Osteoblast (primary cell): ENCODE measurements at regions not wholly inside any gene's neighbourhood (a gene's known extent, or its start where the extent isn't known, plus 50 kb on each side); places are given as distances from the start of the nearest gene placed in this dataset.

Source experiments
- DNase-seq: peaks from one replicate; pipeline ENCODE4 v3.0.0; 2011; ENCODE audit warnings: low spot score, mixed read lengths; ENCODE audit not compliant: insufficient read length; ENCODE audit errors: missing footprints
- H2AFZ ChIP-seq: 2 replicates; pipeline ENCODE4 v1.6.0; 2011; ENCODE audit warnings: mild to moderate bottlenecking, low read length
- H3K27ac ChIP-seq: 2 replicates; pipeline ENCODE4 v1.5.1; 2011; ENCODE audit warnings: mild to moderate bottlenecking, low read depth, low read length, moderate library complexity
- H3K27me3 ChIP-seq: 2 replicates; pipeline ENCODE4 v1.6.0; 2012; ENCODE audit warnings: mild to moderate bottlenecking, control low read depth, inconsistent platforms, low read length, moderate library complexity; ENCODE audit not compliant: insufficient read depth
- H3K36me3 ChIP-seq: 2 replicates; pipeline ENCODE4 v1.5.1; 2011; ENCODE audit warnings: mild to moderate bottlenecking, low read length, control low read depth, moderate library complexity; ENCODE audit not compliant: insufficient read depth
- H3K4me1 ChIP-seq: 2 replicates; pipeline ENCODE4 v1.5.1; 2011; ENCODE audit warnings: mild to moderate bottlenecking, low read length, control low read depth, moderate library complexity; ENCODE audit not compliant: insufficient read depth
- H3K4me2 ChIP-seq: 2 replicates; pipeline ENCODE4 v1.6.0; 2011; ENCODE audit warnings: mild to moderate bottlenecking, low read length; ENCODE audit not compliant: insufficient read depth
- H3K4me3 ChIP-seq: fragments of 200-600 bp; sonication (generic); 3 replicates; pipeline ENCODE4 v1.5.1; 2012; ENCODE audit warnings: mild to moderate bottlenecking, low read length, inconsistent platforms; ENCODE audit not compliant: insufficient read depth
- H3K79me2 ChIP-seq: 2 replicates; pipeline ENCODE4 v1.6.0; 2012; ENCODE audit warnings: mild to moderate bottlenecking, low read length, control low read depth, inconsistent platforms; ENCODE audit not compliant: insufficient read depth
- H3K9me3 ChIP-seq: 2 replicates; pipeline ENCODE4 v1.5.1; 2011; ENCODE audit warnings: low read depth, low read length, control low read depth
- H4K20me1 ChIP-seq: 2 replicates; pipeline ENCODE4 v1.6.0; 2012; ENCODE audit warnings: mild to moderate bottlenecking, low read length, control low read depth; ENCODE audit not compliant: insufficient read depth
- CTCF ChIP-seq: IDR thresholded peaks from 2 replicates; pipeline ENCODE4 v1.5.1; 2011; ENCODE audit warnings: mild to moderate bottlenecking, low read depth, low read length, moderate library complexity; ENCODE audit errors: extremely low read depth

- no peak overlapping the region for H2AFZ ChIP-seq
Measured at GRCh38 chr10:10609379-10609955, 408.2 kb upstream of the CELF2 start.

GRCh38 chr10:10610171-10610570 lies 407.5 kb upstream of the CELF2 start:
- no peak overlapping the region for H3K27ac ChIP-seq
- TF ChIP-seq CTCF, result no peak
- no peak overlapping the region for H2AFZ ChIP-seq
- no peaks in the 10 kb centered on the region for H4K20me1 ChIP-seq
- no peaks in the 10 kb centered on the region for H3K9me3 ChIP-seq
- H3K79me2 ChIP-seq, result no peaks in the 10 kb centered on the region
- H3K4me2 ChIP-seq, result no peak overlapping the region
- H3K36me3 ChIP-seq, result no peaks in the 10 kb centered on the region
- H3K4me3 ChIP-seq, result no peak overlapping the region
- no peak for DNase-seq
- H3K27me3 ChIP-seq, result no peaks in the 10 kb centered on the region
- peaks cover 7% of the 10 kb centered on the region for H3K4me1 ChIP-seq

More at GRCh38 chr10:10609379-10609955, 408.2 kb upstream of the CELF2 start:
- Histone ChIP-seq H4K20me1 (no peaks in the 10 kb centered on the region), H3K79me2 (no peaks in the 10 kb centered on the region), H3K27ac (no peak overlapping the region), H3K36me3 (no peaks in the 10 kb centered on the region), H3K27me3 (no peaks in the 10 kb centered on the region), H3K4me1 (peaks cover 7% of the 10 kb centered on the region), H3K9me3 (no peaks in the 10 kb centered on the region), H3K4me2 (no peak overlapping the region), H3K4me3 (no peak overlapping the region)
- no peak for TF ChIP-seq CTCF
- no peak for DNase-seq

GRCh38 chr10:10612151-10612550 lies 405.5 kb upstream of the CELF2 start:
- no peaks in the 10 kb centered on the region for H3K4me1 ChIP-seq
- H4K20me1 ChIP-seq, result no peaks in the 10 kb centered on the region
- no peaks in the 10 kb centered on the region for H3K36me3 ChIP-seq
- no peak overlapping the region for H2AFZ ChIP-seq
- H3K4me2 ChIP-seq, result no peak overlapping the region
- no peak for DNase-seq
- no peaks in the 10 kb centered on the region for H3K27me3 ChIP-seq
- no peak overlapping the region for H3K4me3 ChIP-seq
- H3K9me3 ChIP-seq, result no peaks in the 10 kb centered on the region
- no peaks in the 10 kb centered on the region for H3K79me2 ChIP-seq
- H3K27ac ChIP-seq, result no peak overlapping the region
- TF ChIP-seq CTCF, result no peak

GRCh38 chr10:10613656-10614244 lies 403.9 kb upstream of the CELF2 start:
- H3K36me3 ChIP-seq, result no peaks in the 10 kb centered on the region
- no peaks in the 10 kb centered on the region for H3K79me2 ChIP-seq
- no peak overlapping the region for H2AFZ ChIP-seq
- no peaks in the 10 kb centered on the region for H3K27me3 ChIP-seq
- no peak for DNase-seq
- no peak overlapping the region for H3K4me3 ChIP-seq
- TF ChIP-seq CTCF, result no peak
- H3K9me3 ChIP-seq, result no peaks in the 10 kb centered on the region
- H3K27ac ChIP-seq, result no peak overlapping the region
- H4K20me1 ChIP-seq, result no peaks in the 10 kb centered on the region
- H3K4me1 ChIP-seq, result no peaks in the 10 kb centered on the region
- H3K4me2 ChIP-seq, result no peak overlapping the region
